ENCODE measurements at regions not wholly inside any gene's neighbourhood (a gene's known extent, or its start where the extent isn't known, plus 50 kb on each side); places are given as distances from the start of the nearest gene placed in this dataset.
"Not testable (repeated sequence)": the region's sequence is repeated elsewhere in the genome, so short reads cannot be mapped to it uniquely, and the experiment has no call there.

- peaks cover 18% of the 10 kb centered on the region for H3K4me1 ChIP-seq (ENCODE audit: control insufficient read depth, insufficient read depth, low read length)
- no peak overlapping the region for H3K27ac ChIP-seq (ENCODE audit: low read depth, low read length)
- no peak overlapping the region for H3K4me3 ChIP-seq (ENCODE audit: low read depth, low read length)
- no peak overlapping the region for H3K9ac ChIP-seq (ENCODE audit: low read depth, low read length)
- no peaks in the 10 kb centered on the region for H3K9me3 ChIP-seq (ENCODE audit: control insufficient read depth, insufficient read depth, low read length)
- H3K27me3 ChIP-seq (ENCODE audit: control insufficient read depth, insufficient read depth, low read length), result no peaks in the 10 kb centered on the region
- H3K36me3 ChIP-seq (ENCODE audit: control insufficient read depth, insufficient read depth, low read length), result no peaks in the 10 kb centered on the region
Observed at GRCh38 chr7:33788531-33788930, 116.8 kb upstream of the BMPER start.

DNA sequence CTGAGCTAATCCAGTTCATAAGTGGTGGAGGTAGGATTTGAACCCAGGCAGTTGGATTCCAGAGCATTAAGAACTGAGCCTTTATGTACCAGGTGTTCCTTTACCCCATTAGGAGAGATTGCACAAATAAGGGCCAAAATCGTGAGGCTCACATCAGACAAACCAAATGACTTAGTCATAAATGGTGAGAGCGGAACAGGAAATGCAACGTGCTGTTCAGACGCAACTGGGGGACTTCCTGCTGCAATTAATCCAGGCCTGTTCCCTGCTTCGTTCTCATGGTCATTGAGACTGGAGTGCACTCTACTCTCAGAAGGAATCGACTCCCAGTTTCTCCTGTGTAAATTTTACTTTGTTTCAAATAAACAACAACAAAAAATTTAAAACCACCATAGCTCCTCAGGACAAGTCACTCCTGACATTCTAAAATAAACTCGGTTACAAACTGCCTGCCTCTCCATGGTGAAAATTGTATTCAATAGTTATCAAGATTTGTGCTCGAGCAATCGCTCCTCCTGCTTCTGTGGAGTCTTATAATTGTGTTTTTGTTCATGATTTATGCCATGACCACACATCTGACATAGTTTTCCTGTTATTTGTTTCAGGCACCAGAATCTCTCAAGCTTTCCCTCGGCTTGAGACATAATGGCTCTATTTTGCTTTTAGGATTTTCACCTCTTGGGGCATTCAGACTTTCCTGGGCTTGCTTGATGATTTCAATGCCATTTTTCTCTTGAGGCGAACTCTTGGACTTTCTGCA lies 115.3 kb upstream of the BMPER start:
- peaks cover 18% of the 10 kb centered on the region for H3K4me1 ChIP-seq (ENCODE audit: control insufficient read depth, insufficient read depth, low read length)

GRCh38 chr7:33790746-33791145 lies 114.6 kb upstream of the BMPER start:
- Histone ChIP-seq H3K36me3 (ENCODE audit: control insufficient read depth, insufficient read depth, low read length) (no peaks in the 10 kb centered on the region), H3K9ac (ENCODE audit: low read depth, low read length) (no peak overlapping the region), H3K4me1 (ENCODE audit: control insufficient read depth, insufficient read depth, low read length) (peaks cover 18% of the 10 kb centered on the region), H3K9me3 (ENCODE audit: control insufficient read depth, insufficient read depth, low read length) (no peaks in the 10 kb centered on the region), H3K27me3 (ENCODE audit: control insufficient read depth, insufficient read depth, low read length) (no peaks in the 10 kb centered on the region), H3K4me3 (ENCODE audit: low read depth, low read length) (peak overlapping the region; percentile 6; the same call in 1 of the 2 replicates), H3K27ac (ENCODE audit: low read depth, low read length) (peak overlapping the region; percentile 62)

More for the DNA sequence above, 115.3 kb upstream of the BMPER start:
- Histone ChIP-seq H3K4me3 (ENCODE audit: low read depth, low read length) (no peak overlapping the region), H3K27me3 (ENCODE audit: control insufficient read depth, insufficient read depth, low read length) (no peaks in the 10 kb centered on the region), H3K36me3 (ENCODE audit: control insufficient read depth, insufficient read depth, low read length) (no peaks in the 10 kb centered on the region), H3K9me3 (ENCODE audit: control insufficient read depth, insufficient read depth, low read length) (no peaks in the 10 kb centered on the region), H3K27ac (ENCODE audit: low read depth, low read length) (no peak overlapping the region), H3K9ac (ENCODE audit: low read depth, low read length) (no peak overlapping the region)

DNA sequence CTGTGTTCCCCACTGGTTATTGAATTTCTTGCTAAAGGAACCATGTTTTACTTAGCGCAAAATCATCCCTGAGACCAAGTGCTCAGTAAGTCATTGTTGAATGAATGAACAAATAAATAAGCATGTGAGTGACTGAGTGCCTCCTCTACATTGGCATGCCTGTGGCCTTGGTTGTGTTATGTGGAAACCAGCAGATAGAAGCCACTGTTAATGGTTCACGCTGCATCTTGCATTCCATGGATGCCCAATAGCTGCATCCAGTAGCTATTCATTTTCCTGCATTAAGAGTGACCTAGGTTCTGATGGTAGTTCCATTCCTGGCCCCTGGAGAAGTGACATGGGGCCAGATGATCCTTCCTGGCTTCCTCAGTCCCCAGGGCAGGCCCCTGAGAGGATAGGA lies 113.3 kb upstream of the BMPER start:
- H3K4me1 ChIP-seq (ENCODE audit: control insufficient read depth, insufficient read depth, low read length), result peaks cover 18% of the 10 kb centered on the region
- H3K9me3 ChIP-seq (ENCODE audit: control insufficient read depth, insufficient read depth, low read length), result no peaks in the 10 kb centered on the region
- H3K27me3 ChIP-seq (ENCODE audit: control insufficient read depth, insufficient read depth, low read length), result no peaks in the 10 kb centered on the region
- no peak overlapping the region for H3K4me3 ChIP-seq (ENCODE audit: low read depth, low read length)
- no peak overlapping the region for H3K27ac ChIP-seq (ENCODE audit: low read depth, low read length)
- H3K9ac ChIP-seq (ENCODE audit: low read depth, low read length), result no peak overlapping the region
- H3K36me3 ChIP-seq (ENCODE audit: control insufficient read depth, insufficient read depth, low read length), result no peaks in the 10 kb centered on the region

- Histone ChIP-seq H3K4me3 (ENCODE audit: low read depth, low read length) (no peak overlapping the region), H3K9me3 (ENCODE audit: control insufficient read depth, insufficient read depth, low read length) (no peaks in the 10 kb centered on the region), H3K9ac (ENCODE audit: low read depth, low read length) (no peak overlapping the region), H3K27me3 (ENCODE audit: control insufficient read depth, insufficient read depth, low read length) (no peaks in the 10 kb centered on the region), H3K27ac (ENCODE audit: low read depth, low read length) (no peak overlapping the region), H3K36me3 (ENCODE audit: control insufficient read depth, insufficient read depth, low read length) (no peaks in the 10 kb centered on the region), H3K4me1 (ENCODE audit: control insufficient read depth, insufficient read depth, low read length) (peaks cover 18% of the 10 kb centered on the region)
Observed at GRCh38 chr7:33792547-33793105, 112.7 kb upstream of the BMPER start.

DNA sequence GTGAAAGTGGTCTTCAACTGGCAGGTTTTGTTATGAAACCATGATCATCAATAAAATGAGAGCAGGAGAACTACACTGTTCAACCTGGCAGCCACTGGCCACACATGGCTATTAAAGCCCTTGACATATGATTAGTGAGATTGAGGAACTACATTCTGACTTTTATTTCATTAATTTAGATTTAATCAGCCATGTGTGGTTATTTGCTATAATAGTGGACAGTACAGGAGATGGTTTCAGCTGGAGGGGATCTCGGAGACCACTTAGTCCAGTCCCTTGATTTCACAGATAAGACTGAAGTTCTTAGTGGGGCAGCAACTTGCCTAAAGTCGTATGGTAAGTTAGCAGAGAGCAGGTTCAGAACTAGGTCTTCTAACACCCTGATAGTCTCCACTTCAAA lies 111.7 kb upstream of the BMPER start:
- H3K9ac ChIP-seq (ENCODE audit: low read depth, low read length), result no peak overlapping the region
- no peak overlapping the region for H3K4me3 ChIP-seq (ENCODE audit: low read depth, low read length)
- H3K27me3 ChIP-seq (ENCODE audit: control insufficient read depth, insufficient read depth, low read length), result no peaks in the 10 kb centered on the region
- peaks cover 18% of the 10 kb centered on the region for H3K4me1 ChIP-seq (ENCODE audit: control insufficient read depth, insufficient read depth, low read length)
- H3K36me3 ChIP-seq (ENCODE audit: control insufficient read depth, insufficient read depth, low read length), result no peaks in the 10 kb centered on the region
- no peaks in the 10 kb centered on the region for H3K9me3 ChIP-seq (ENCODE audit: control insufficient read depth, insufficient read depth, low read length)
- H3K27ac ChIP-seq (ENCODE audit: low read depth, low read length), result no peak overlapping the region

DNA sequence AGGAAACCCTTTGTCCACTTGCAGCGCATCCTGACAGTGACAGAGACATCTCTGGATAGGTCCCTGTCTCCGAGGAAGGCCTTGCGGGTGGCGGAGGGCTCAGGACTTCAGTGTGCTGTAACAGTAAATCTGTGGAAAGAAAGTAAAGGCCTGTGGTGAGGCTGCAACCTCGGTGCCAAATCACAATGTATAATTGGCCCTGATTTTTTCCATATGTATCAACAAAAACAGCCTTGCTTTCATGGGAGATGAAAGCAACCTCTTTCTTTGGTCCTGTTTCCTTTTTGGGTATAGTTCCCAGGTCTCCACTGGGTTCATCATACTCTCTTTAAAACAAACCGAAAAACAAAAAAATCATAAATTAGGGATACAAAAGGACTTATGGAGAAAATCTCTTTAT lies 110.9 kb upstream of the BMPER start:
- H3K36me3 ChIP-seq (ENCODE audit: control insufficient read depth, insufficient read depth, low read length), result no peaks in the 10 kb centered on the region
- H3K9me3 ChIP-seq (ENCODE audit: control insufficient read depth, insufficient read depth, low read length), result no peaks in the 10 kb centered on the region
- peaks cover 18% of the 10 kb centered on the region for H3K4me1 ChIP-seq (ENCODE audit: control insufficient read depth, insufficient read depth, low read length)
- H3K9ac ChIP-seq (ENCODE audit: low read depth, low read length), result no peak overlapping the region
- H3K27me3 ChIP-seq (ENCODE audit: control insufficient read depth, insufficient read depth, low read length), result no peaks in the 10 kb centered on the region
- no peak overlapping the region for H3K4me3 ChIP-seq (ENCODE audit: low read depth, low read length)
- H3K27ac ChIP-seq (ENCODE audit: low read depth, low read length), result no peak overlapping the region

- Histone ChIP-seq H3K4me3 (ENCODE audit: low read depth, low read length) (no peak overlapping the region), H3K27ac (ENCODE audit: low read depth, low read length) (no peak overlapping the region), H3K9me3 (ENCODE audit: control insufficient read depth, insufficient read depth, low read length) (no peaks in the 10 kb centered on the region), H3K27me3 (ENCODE audit: control insufficient read depth, insufficient read depth, low read length) (no peaks in the 10 kb centered on the region), H3K4me1 (ENCODE audit: control insufficient read depth, insufficient read depth, low read length) (peaks cover 15% of the 10 kb centered on the region), H3K36me3 (ENCODE audit: control insufficient read depth, insufficient read depth, low read length) (no peaks in the 10 kb centered on the region), H3K9ac (ENCODE audit: low read depth, low read length) (no peak overlapping the region)
Observed at GRCh38 chr7:33794959-33795358, 110.4 kb upstream of the BMPER start.

GRCh38 chr7:33796538-33796937 lies 108.8 kb upstream of the BMPER start:
- Histone ChIP-seq H3K9ac (ENCODE audit: low read depth, low read length) (no peak overlapping the region), H3K27me3 (ENCODE audit: control insufficient read depth, insufficient read depth, low read length) (no peaks in the 10 kb centered on the region), H3K9me3 (ENCODE audit: control insufficient read depth, insufficient read depth, low read length) (no peaks in the 10 kb centered on the region), H3K4me3 (ENCODE audit: low read depth, low read length) (no peak overlapping the region), H3K27ac (ENCODE audit: low read depth, low read length) (no peak overlapping the region), H3K4me1 (ENCODE audit: control insufficient read depth, insufficient read depth, low read length) (no peaks in the 10 kb centered on the region), H3K36me3 (ENCODE audit: control insufficient read depth, insufficient read depth, low read length) (no peaks in the 10 kb centered on the region)

DNA sequence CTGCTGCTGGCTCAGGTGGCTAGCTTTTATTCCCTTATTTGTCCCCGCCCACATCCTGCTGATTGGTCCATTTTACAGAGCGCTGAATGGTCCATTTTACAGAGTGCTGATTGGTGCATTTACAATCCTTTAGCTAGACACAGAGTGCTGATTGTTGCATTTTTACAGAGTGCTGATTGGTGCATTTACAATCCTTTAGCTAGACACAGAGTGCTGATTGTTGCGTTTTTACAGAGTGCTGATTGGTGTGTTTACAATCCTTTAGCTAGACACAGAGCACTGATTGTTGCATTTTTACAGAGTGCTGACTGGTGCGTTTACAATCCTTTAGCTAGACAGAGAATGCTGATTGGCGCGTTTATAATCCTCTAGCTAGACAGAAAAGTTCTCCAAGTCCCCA lies 107.8 kb upstream of the BMPER start:
- not testable (repeated sequence) for H3K36me3 ChIP-seq (ENCODE audit: control insufficient read depth, insufficient read depth, low read length); H3K27me3 ChIP-seq (ENCODE audit: control insufficient read depth, insufficient read depth, low read length); H3K9ac ChIP-seq (ENCODE audit: low read depth, low read length); H3K4me3 ChIP-seq (ENCODE audit: low read depth, low read length); H3K9me3 ChIP-seq (ENCODE audit: control insufficient read depth, insufficient read depth, low read length); H3K27ac ChIP-seq (ENCODE audit: low read depth, low read length); H3K4me1 ChIP-seq (ENCODE audit: control insufficient read depth, insufficient read depth, low read length)

DNA sequence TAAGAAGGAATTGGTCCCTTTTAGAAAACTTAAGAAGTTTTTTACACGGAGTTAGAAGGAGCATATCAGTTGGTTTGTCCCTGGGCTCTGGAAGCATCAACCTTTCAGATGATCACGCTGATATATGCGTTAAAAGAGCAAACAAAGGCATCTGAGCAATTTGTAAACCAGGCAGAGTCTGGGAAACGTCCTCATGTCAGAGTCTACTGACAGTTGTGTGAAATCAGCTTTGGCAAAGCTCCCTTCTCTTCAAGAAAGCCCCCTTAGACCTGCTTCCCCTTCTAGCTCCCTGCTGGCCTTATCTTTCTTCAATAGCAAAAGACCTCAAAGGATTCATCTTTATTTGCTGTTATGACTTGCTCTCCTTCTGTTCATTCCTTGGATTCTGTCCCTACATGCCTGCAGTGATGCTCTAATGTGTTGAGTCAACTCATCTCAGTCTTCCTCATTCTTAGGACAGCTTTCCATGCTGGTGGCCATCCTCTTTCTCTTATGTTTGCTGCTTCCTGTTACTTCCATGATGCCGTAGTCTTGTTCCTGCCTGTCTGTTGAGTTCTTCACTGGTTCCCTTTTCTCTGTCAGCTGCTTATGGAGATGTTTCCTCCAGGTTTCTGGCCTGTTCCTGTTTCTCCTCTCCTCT lies 106.5 kb upstream of the BMPER start:
- H3K9ac ChIP-seq (ENCODE audit: low read depth, low read length), result no peak overlapping the region
- no peaks in the 10 kb centered on the region for H3K27me3 ChIP-seq (ENCODE audit: control insufficient read depth, insufficient read depth, low read length)
- no peaks in the 10 kb centered on the region for H3K9me3 ChIP-seq (ENCODE audit: control insufficient read depth, insufficient read depth, low read length)
- no peak overlapping the region for H3K4me3 ChIP-seq (ENCODE audit: low read depth, low read length)
- no peak overlapping the region for H3K27ac ChIP-seq (ENCODE audit: low read depth, low read length)
- H3K36me3 ChIP-seq (ENCODE audit: control insufficient read depth, insufficient read depth, low read length), result no peaks in the 10 kb centered on the region
- no peaks in the 10 kb centered on the region for H3K4me1 ChIP-seq (ENCODE audit: control insufficient read depth, insufficient read depth, low read length)

Data from HUES48 (cell line).